H1 (cell line): ENCODE measurements at regions not wholly inside any gene's neighbourhood (a gene's known extent, or its start where the extent isn't known, plus 50 kb on each side); places are given as distances from the start of the nearest gene placed in this dataset.

Experiments used
- CHD2 ChIP-seq: IDR thresholded peaks from 2 replicates; pipeline ENCODE4 v1.6.1; 2012; ENCODE audit warnings: low read length, improper control_type of control experiment
- EP300 ChIP-seq, 2 experiments: IDR thresholded peaks; 1 replicate in 1 of 2; 2 replicates in 1 of 2; pipeline ENCODE4 v1.6.1; 2011 to 2012; ENCODE audit warnings: low read depth in 2 of 2, low read length in 2 of 2, mild to moderate bottlenecking in 2 of 2, borderline replicate concordance in 1 of 2, inconsistent platforms in 1 of 2, moderate library complexity in 1 of 2
- EZH2 ChIP-seq: fragments of 200-600 bp; sonication (generic); IDR thresholded peaks from 2 replicates; pipeline ENCODE4 v1.7.1; 2012; ENCODE audit warnings: low read depth, mild to moderate bottlenecking, moderate library complexity, low read length, inconsistent platforms; ENCODE audit not compliant: severe bottlenecking
- JUN ChIP-seq: IDR thresholded peaks from 2 replicates; pipeline ENCODE4 v1.6.1; 2011; ENCODE audit warnings: low read depth, mild to moderate bottlenecking, improper control_type of control experiment, low read length
- POLR2A ChIP-seq, 2 experiments: IDR thresholded peaks; 1 replicate in 1 of 2; 2 replicates in 1 of 2; pipeline ENCODE4 v1.6.1; 2011; ENCODE audit warnings: low read depth in 2 of 2, low read length in 2 of 2, mild to moderate bottlenecking in 2 of 2; ENCODE audit errors: control extremely low read depth in 1 of 2
- RBBP5 ChIP-seq: IDR thresholded peaks from 2 replicates; pipeline ENCODE4 v1.7.1; 2012; ENCODE audit warnings: low read depth, mild to moderate bottlenecking, inconsistent platforms, low read length, moderate library complexity, borderline replicate concordance
- SIN3A ChIP-seq, 2 experiments: IDR thresholded peaks in 1 of 2; conservative IDR thresholded peaks in 1 of 2; 2 replicates each; pipeline ENCODE4 v1.6.1; 2011 to 2012; ENCODE audit warnings: low read length in 2 of 2, improper control_type of control experiment in 1 of 2, low read depth in 1 of 2, mild to moderate bottlenecking in 1 of 2
- SRF ChIP-seq: IDR thresholded peaks from 2 replicates; pipeline ENCODE4 v1.6.1; 2011; ENCODE audit warnings: mild to moderate bottlenecking, low read depth, low read length, moderate library complexity
- TAF1 ChIP-seq: IDR thresholded peaks from 2 replicates; pipeline ENCODE4 v1.6.1; 2011; ENCODE audit warnings: mild to moderate bottlenecking, low read depth, low read length
- TF ChIP-seq, protein P1 (sequence below), 3 experiments: IDR thresholded peaks; 1 replicate in 2 of 3; 2 replicates in 1 of 3; pipeline versions ENCODE4 v1.5.1 to v1.6.1; 2011; ENCODE audit warnings: low read length in 3 of 3, mild to moderate bottlenecking in 3 of 3, inconsistent platforms in 2 of 3, low read depth in 1 of 3, moderate library complexity in 1 of 3; ENCODE audit not compliant: insufficient read depth in 1 of 3; ENCODE audit errors: control extremely low read depth in 1 of 3

DNA sequence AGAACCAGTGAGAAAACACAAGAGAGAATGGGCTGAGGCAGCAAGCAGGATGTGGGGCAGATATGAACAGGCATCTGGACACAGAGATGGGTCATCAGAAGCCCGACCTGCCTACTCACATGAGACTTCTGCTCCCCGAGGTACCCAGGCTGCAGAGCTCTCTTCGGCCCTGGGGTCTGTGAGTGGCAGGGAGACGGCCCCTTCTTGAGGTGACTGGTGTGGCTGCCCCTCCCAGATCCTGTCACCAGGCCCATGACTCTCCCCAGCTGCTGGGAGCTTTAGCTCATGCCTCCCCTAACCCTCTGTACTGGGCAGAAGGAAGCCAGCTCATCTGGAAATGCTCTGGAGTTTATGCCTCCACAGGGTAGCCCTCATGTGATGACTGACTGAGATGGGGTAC lies 157.6 kb upstream of the PCBD1 start:
- TF ChIP-seq, protein P1, sequence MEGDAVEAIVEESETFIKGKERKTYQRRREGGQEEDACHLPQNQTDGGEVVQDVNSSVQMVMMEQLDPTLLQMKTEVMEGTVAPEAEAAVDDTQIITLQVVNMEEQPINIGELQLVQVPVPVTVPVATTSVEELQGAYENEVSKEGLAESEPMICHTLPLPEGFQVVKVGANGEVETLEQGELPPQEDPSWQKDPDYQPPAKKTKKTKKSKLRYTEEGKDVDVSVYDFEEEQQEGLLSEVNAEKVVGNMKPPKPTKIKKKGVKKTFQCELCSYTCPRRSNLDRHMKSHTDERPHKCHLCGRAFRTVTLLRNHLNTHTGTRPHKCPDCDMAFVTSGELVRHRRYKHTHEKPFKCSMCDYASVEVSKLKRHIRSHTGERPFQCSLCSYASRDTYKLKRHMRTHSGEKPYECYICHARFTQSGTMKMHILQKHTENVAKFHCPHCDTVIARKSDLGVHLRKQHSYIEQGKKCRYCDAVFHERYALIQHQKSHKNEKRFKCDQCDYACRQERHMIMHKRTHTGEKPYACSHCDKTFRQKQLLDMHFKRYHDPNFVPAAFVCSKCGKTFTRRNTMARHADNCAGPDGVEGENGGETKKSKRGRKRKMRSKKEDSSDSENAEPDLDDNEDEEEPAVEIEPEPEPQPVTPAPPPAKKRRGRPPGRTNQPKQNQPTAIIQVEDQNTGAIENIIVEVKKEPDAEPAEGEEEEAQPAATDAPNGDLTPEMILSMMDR (IDR thresholded peaks at IDR 0.05; ENCODE audit: control extremely low read depth in 1 of 3, insufficient read depth in 1 of 3, low read depth in 1 of 3, low read length in 3 of 3), result no peak
- TF ChIP-seq SIN3A (conservative IDR thresholded peaks at IDR 0.05 in 1 of 2, IDR thresholded peaks at IDR 0.05 in 1 of 2; ENCODE audit: low read depth in 1 of 2, low read length in 2 of 2) (no peak), SRF (no peak), CHD2 (no peak), POLR2A (IDR thresholded peaks at IDR 0.05; ENCODE audit: control extremely low read depth in 1 of 2, low read depth in 2 of 2, low read length in 2 of 2) (no peak), EP300 (IDR thresholded peaks at IDR 0.05; ENCODE audit: borderline replicate concordance in 1 of 2, low read depth in 2 of 2, low read length in 2 of 2) (no peak), TAF1 (no peak), EZH2 (no peak), RBBP5 (no peak), JUN (no peak)
